ENCODE measurements at regions not wholly inside any gene's neighbourhood (a gene's known extent, or its start where the extent isn't known, plus 50 kb on each side); places are given as distances from the start of the nearest gene placed in this dataset.

DNA sequence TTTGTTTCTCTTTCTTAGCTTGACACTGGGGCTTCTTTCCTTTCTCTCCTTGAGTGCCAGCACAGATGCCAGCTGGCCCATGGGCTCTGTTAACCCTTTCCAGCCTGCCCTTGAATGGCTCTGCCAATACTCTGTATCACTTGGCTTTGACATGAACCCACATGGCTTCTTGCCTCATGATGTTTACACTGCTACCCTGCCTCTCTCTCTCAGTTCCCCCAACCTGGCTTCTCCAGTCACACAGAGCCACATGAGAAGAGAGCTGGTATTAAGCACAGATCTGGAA lies 262.4 kb downstream of the OMA1 start:
- Mint-ChIP-seq H3K36me3 (ENCODE audit: low read depth) (no peaks in the 10 kb centered on the region), H3K4me3 (ENCODE audit: unreplicated experiment) (no peak overlapping the region), H3K4me1 (ENCODE audit: low read depth) (no peaks in the 10 kb centered on the region), H3K9me3 (ENCODE audit: low read depth) (peaks cover 7% of the 10 kb centered on the region), H3K27me3 (ENCODE audit: low read depth) (no peaks in the 10 kb centered on the region), H3K27ac (ENCODE audit: unreplicated experiment) (no peak overlapping the region)
- no peak for DNase-seq (ENCODE audit: low spot score)
- TF ChIP-seq, protein P1, sequence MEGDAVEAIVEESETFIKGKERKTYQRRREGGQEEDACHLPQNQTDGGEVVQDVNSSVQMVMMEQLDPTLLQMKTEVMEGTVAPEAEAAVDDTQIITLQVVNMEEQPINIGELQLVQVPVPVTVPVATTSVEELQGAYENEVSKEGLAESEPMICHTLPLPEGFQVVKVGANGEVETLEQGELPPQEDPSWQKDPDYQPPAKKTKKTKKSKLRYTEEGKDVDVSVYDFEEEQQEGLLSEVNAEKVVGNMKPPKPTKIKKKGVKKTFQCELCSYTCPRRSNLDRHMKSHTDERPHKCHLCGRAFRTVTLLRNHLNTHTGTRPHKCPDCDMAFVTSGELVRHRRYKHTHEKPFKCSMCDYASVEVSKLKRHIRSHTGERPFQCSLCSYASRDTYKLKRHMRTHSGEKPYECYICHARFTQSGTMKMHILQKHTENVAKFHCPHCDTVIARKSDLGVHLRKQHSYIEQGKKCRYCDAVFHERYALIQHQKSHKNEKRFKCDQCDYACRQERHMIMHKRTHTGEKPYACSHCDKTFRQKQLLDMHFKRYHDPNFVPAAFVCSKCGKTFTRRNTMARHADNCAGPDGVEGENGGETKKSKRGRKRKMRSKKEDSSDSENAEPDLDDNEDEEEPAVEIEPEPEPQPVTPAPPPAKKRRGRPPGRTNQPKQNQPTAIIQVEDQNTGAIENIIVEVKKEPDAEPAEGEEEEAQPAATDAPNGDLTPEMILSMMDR (IDR thresholded peaks at IDR 0.05), result no peak

DNA sequence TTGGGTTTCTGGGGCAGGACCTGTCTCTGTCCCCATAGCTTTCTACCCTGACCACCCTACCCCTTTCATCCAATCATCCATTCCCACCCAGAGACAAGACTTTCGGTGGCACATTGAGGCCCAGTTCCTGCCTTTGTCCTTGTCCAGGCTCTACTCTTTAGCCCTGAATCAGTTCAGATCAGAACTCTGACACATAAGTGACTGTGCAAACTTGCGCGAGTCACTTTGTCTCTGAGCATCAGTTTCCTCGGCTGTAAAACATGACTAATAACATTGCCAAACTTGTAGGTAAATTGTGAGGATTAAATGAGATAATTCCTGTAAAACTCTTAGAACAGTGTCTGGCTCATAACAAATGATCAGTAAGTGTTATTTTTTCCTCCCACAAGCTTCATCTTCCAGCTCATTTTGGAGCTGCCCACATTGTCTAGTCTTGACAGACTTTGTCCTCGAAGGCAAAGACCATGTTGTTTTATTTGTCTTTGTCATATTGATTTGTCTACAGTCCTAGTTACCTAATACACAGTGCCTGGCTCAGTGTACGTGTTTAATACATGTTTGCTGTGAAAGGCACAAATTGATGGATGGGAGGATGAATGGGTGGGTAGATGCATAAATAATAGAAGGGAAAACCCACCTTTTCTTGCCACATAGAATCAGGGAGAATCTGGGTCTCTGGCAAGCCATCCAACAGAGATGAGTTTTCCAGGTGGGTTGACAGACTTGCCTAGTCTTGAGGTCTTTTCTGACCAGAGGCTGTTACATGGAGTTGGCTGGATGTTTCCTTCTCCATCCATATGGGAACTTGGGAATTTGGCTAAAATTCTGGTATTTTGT lies 262.9 kb downstream of the OMA1 start:
- peaks cover 7% of the 10 kb centered on the region for H3K9me3 Mint-ChIP-seq (ENCODE audit: low read depth)
- TF ChIP-seq, protein P1 (IDR thresholded peaks at IDR 0.05), result no peak
- H3K27me3 Mint-ChIP-seq (ENCODE audit: low read depth), result no peaks in the 10 kb centered on the region
- H3K27ac Mint-ChIP-seq (ENCODE audit: unreplicated experiment), result no peak overlapping the region
- no peaks in the 10 kb centered on the region for H3K36me3 Mint-ChIP-seq (ENCODE audit: low read depth)
- H3K4me1 Mint-ChIP-seq (ENCODE audit: low read depth), result no peaks in the 10 kb centered on the region
- no peak overlapping the region for H3K4me3 Mint-ChIP-seq (ENCODE audit: unreplicated experiment)
- DNase-seq (ENCODE audit: low spot score), result no peak

DNA sequence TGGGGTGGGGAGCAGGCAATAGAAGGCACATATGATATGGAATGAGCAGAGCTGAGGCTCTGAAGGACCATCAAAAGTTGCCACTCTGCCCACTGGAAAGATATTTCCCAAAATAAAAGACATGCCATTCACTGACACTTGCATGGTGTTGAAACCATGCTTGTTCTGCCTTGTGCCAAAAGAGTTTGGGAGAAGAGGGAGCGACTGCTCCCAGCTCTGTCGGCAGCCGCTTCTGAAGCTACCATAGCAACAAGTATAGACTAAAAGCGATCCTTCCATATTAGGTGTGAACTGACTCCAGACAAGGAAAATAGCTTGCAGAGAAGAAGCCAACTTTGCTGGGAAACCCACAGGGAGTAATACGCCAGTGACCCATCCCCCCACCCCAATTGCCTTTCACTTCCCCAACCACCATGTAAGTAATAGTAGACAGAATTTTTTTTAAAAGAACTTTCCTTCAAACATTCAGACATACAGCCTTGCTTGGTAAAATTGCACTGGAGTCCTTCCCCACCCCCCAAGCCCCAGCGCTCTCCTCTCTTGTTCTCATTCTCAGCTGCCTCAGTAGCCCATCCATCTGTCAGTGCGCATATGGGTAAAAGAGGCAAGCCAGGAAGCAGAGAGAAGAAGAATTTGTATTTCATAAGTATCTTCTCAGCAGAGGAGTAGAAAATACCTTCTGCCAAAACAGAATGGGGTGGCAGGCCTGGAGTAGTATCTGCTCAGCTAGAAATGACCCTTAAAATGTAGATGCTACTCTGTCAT lies 263.7 kb downstream of the OMA1 start:
- no peak for DNase-seq (ENCODE audit: low spot score)
- peaks cover 7% of the 10 kb centered on the region for H3K9me3 Mint-ChIP-seq (ENCODE audit: low read depth)
- no peak overlapping the region for H3K27ac Mint-ChIP-seq (ENCODE audit: unreplicated experiment)
- H3K36me3 Mint-ChIP-seq (ENCODE audit: low read depth), result no peaks in the 10 kb centered on the region
- H3K27me3 Mint-ChIP-seq (ENCODE audit: low read depth), result no peaks in the 10 kb centered on the region
- H3K4me3 Mint-ChIP-seq (ENCODE audit: unreplicated experiment), result no peak overlapping the region
- no peaks in the 10 kb centered on the region for H3K4me1 Mint-ChIP-seq (ENCODE audit: low read depth)
- TF ChIP-seq, protein P1 (IDR thresholded peaks at IDR 0.05), result no peak

DNA sequence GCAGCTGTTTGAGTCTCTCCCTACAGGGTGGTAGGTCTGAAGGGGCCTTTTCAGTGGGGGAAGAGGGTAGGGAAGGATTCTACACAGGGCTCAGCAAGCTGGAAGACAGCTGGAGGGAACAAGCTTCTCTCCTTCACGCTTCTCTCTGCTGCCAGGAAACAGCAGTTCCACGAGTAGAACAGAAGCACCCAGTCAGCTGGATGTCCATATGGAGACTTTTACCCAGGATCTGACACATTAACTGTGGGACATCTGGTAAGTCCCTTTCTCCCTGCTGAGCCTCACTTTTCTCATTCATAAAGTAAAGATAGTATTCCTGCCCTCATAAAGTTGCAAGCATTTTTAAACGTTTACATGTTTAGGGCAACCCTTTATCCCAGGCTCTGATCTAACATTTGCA lies 280.3 kb downstream of the OMA1 start:
- DNase-seq (ENCODE audit: low spot score), result no peak
- no peaks in the 10 kb centered on the region for H3K36me3 Mint-ChIP-seq (ENCODE audit: low read depth)
- H3K27me3 Mint-ChIP-seq (ENCODE audit: low read depth), result no peaks in the 10 kb centered on the region
- peaks cover 3% of the 10 kb centered on the region for H3K9me3 Mint-ChIP-seq (ENCODE audit: low read depth)
- H3K4me1 Mint-ChIP-seq (ENCODE audit: low read depth), result no peaks in the 10 kb centered on the region
- no peak overlapping the region for H3K27ac Mint-ChIP-seq (ENCODE audit: unreplicated experiment)
- TF ChIP-seq, protein P1 (IDR thresholded peaks at IDR 0.05), result no peak
- no peak overlapping the region for H3K4me3 Mint-ChIP-seq (ENCODE audit: unreplicated experiment)

DNA sequence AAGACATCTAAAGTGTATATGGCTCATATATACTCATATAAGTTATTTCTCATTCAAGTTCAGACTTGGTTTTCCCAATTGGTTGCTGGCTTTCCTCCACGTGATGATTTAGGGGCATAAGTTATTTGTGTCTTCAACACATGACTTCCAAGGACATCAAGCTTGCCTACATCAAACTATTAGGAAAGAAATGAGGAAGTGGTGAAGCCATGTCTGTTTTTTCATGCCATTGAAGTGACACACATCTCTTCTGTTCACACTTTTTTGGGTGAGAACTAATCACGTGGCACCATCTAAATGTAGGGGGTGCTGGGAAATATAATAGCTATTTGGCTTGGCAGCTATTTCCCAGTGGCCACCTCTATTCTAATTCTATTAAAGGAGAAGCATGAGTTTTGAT lies 282.1 kb downstream of the OMA1 start:
- Mint-ChIP-seq H3K4me1 (ENCODE audit: low read depth) (no peaks in the 10 kb centered on the region), H3K9me3 (ENCODE audit: low read depth) (peaks cover 3% of the 10 kb centered on the region), H3K27ac (ENCODE audit: unreplicated experiment) (no peak overlapping the region), H3K36me3 (ENCODE audit: low read depth) (no peaks in the 10 kb centered on the region), H3K4me3 (ENCODE audit: unreplicated experiment) (no peak overlapping the region), H3K27me3 (ENCODE audit: low read depth) (no peaks in the 10 kb centered on the region)
- no peak for DNase-seq (ENCODE audit: low spot score)
- TF ChIP-seq, protein P1 (IDR thresholded peaks at IDR 0.05), result no peak

Measured in chondrocyte (in vitro differentiated cells).